ENCODE measurements at regions not wholly inside any gene's neighbourhood (a gene's known extent, or its start where the extent isn't known, plus 50 kb on each side); places are given as distances from the start of the nearest gene placed in this dataset.

DNA sequence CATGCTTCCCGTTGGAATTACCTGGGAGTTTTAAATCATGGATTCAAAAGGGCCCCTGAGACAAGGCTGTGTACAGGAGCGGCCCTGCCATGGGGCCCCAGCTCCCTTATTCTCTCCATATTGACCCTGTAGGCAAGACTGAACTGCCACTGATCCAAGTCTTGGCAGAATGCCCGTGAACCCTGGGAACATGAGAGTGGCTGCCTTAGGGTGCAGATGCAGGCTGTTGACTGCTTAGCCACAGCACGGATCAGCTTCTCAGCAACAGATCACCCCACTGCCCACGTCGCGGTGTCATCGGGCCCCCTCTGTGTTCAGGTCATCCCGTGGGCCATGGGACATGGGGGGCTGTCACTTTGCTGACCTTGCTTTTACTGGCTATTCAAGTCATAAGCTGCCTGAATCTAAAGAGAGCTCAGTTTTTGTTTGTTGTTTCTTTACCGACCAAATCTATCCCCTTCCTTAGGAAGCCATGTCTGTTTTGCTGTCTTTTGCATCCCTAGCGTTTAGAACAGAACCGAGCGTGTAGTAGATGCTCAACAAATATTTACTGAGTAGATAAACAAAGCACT, 83.4 kb downstream of the MATN1 start:
- no peaks in the 10 kb centered on the region for H4K20me1 ChIP-seq (ENCODE audit: insufficient read depth, low read length)
- H3K79me2 ChIP-seq (ENCODE audit: insufficient read depth, low read length), result no peaks in the 10 kb centered on the region
- H3K4me3 ChIP-seq (replicated peaks in 1 of 3; ENCODE audit: insufficient read depth in 1 of 3, low read depth in 2 of 3, low read length in 3 of 3), result no peak overlapping the region
- no peaks in the 10 kb centered on the region for H3K36me3 ChIP-seq (replicated peaks in 1 of 2; ENCODE audit: control insufficient read depth in 1 of 2, insufficient read depth in 2 of 2, low read length in 2 of 2)
- FAIRE-seq, result no peak
- TF ChIP-seq MAFF (IDR thresholded peaks at IDR 0.05; ENCODE audit: low read depth, low read length) (peak; percentile 38; the same call in 1 of the 2 replicates), XBP1 (CRISPR knock-in tag; IDR thresholded peaks at IDR 0.05) (no peak), MAFK (conservative IDR thresholded peaks at IDR 0.05 in 1 of 2, IDR thresholded peaks at IDR 0.05 in 1 of 2; ENCODE audit: low read length in 2 of 2) (peak in 1 of 2 experiments; percentile 63; a peak in 3 of 4 replicates)
- WGBS (ENCODE audit: low lambda C conversion rate), result 4% methylated on average over 6 of the region's 13 CpGs
- POLR2A ChIA-PET, result no interaction called here
- no peak overlapping the region for H2AFZ ChIP-seq (ENCODE audit: low read length)
- intact Hi-C loops (cut with micrococcal nuclease; ENCODE audit: unreplicated experiment) (no loop called here), in situ Hi-C loops (cut with HindIII; ENCODE audit: extremely low pct_ligation_motif_present, low pct_unique_long_range_greater_than_20kb) (no loop called here)
- H3K9ac ChIP-seq (ENCODE audit: insufficient read depth, low read depth, low read length), result no peak overlapping the region
- ATAC-seq, result no peak
- CTCF ChIA-PET (ENCODE audit: low intra/inter-chr PET ratio, low total read pairs), result no interaction called here
- no peak overlapping the region for H3K27ac ChIP-seq (ENCODE audit: extremely low read length, insufficient read depth, low read length)
- no peak for DNase-seq (ENCODE audit: low spot score)
- H3K4me1 ChIP-seq (ENCODE audit: insufficient read depth, low read length), result no peaks in the 10 kb centered on the region
- no TSS peak for BruUV-seq (replicated peaks)
- no peaks in the 10 kb centered on the region for H3K9me3 ChIP-seq (ENCODE audit: low read length)
- peaks cover 0 to 23% of the 10 kb centered on the region in 2 experiments; a peak in 2 of 5 replicates for H3K27me3 ChIP-seq (ENCODE audit: control insufficient read depth in 1 of 2, insufficient read depth in 2 of 2, low read length in 2 of 2)
- no peak overlapping the region for H3K4me2 ChIP-seq (ENCODE audit: low read depth, low read length)

DNA sequence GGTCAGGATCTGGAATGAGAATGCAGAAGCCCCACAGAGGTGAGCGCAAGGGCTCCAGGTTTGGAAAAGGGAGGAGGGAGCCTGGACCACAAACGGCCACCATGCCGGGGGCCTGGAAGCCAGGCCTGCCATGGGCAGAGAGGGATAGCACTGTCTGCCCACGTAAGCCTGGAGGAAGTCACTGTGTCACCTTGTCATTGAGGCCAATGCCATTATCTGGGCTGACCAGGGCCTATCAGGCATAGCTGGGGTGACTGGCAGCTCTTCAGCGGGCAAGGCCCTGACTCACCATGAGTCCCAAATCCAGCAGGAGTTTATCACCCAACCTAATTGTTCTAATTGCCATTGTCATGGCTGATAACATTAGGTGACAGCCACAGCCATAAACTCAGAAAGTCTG, 84.6 kb downstream of the MATN1 start:
- 24% methylated on average over 4 of the region's 5 CpGs for WGBS (ENCODE audit: low lambda C conversion rate)
- ChIA-PET CTCF (ENCODE audit: low intra/inter-chr PET ratio, low total read pairs) (no interaction called here), POLR2A (no interaction called here)
- in situ Hi-C loops (cut with HindIII; ENCODE audit: extremely low pct_ligation_motif_present, low pct_unique_long_range_greater_than_20kb) (no loop called here), intact Hi-C loops (cut with micrococcal nuclease; ENCODE audit: unreplicated experiment) (no loop called here)
- H3K27ac ChIP-seq (ENCODE audit: extremely low read length, insufficient read depth, low read length), result no peak overlapping the region
- DNase-seq (ENCODE audit: low spot score), result no peak
- no peaks in the 10 kb centered on the region for H3K4me1 ChIP-seq (ENCODE audit: insufficient read depth, low read length)
- H3K27me3 ChIP-seq (ENCODE audit: control insufficient read depth in 1 of 2, insufficient read depth in 2 of 2, low read length in 2 of 2), result peaks cover 0 to 23% of the 10 kb centered on the region in 2 experiments; a peak in 2 of 5 replicates
- no peak overlapping the region for H3K9ac ChIP-seq (ENCODE audit: insufficient read depth, low read depth, low read length)
- H3K4me2 ChIP-seq (ENCODE audit: low read depth, low read length), result no peak overlapping the region
- H3K79me2 ChIP-seq (ENCODE audit: insufficient read depth, low read length), result no peaks in the 10 kb centered on the region
- no TSS peak for BruUV-seq (replicated peaks)
- no peaks in the 10 kb centered on the region for H3K36me3 ChIP-seq (replicated peaks in 1 of 2; ENCODE audit: control insufficient read depth in 1 of 2, insufficient read depth in 2 of 2, low read length in 2 of 2)
- no peak for FAIRE-seq
- no peak overlapping the region for H3K4me3 ChIP-seq (replicated peaks in 1 of 3; ENCODE audit: insufficient read depth in 1 of 3, low read depth in 2 of 3, low read length in 3 of 3)
- H2AFZ ChIP-seq (ENCODE audit: low read length), result no peak overlapping the region
- no peaks in the 10 kb centered on the region for H3K9me3 ChIP-seq (ENCODE audit: low read length)
- ATAC-seq, result no peak
- no peaks in the 10 kb centered on the region for H4K20me1 ChIP-seq (ENCODE audit: insufficient read depth, low read length)
- TF ChIP-seq HES4 (CRISPR knock-in tag; IDR thresholded peaks at IDR 0.05; ENCODE audit: borderline replicate concordance), result no peak
- TF ChIP-seq POLR2AphosphoS2 (IDR thresholded peaks at IDR 0.05; ENCODE audit: low read depth, low read length), result no peak
- no peak for TF ChIP-seq HMG20A (CRISPR knock-in tag; IDR thresholded peaks at IDR 0.05; ENCODE audit: borderline replicate concordance)
- TF ChIP-seq ZBTB38 (CRISPR knock-in tag; IDR thresholded peaks at IDR 0.05), result no peak
- TF ChIP-seq, protein P1, sequence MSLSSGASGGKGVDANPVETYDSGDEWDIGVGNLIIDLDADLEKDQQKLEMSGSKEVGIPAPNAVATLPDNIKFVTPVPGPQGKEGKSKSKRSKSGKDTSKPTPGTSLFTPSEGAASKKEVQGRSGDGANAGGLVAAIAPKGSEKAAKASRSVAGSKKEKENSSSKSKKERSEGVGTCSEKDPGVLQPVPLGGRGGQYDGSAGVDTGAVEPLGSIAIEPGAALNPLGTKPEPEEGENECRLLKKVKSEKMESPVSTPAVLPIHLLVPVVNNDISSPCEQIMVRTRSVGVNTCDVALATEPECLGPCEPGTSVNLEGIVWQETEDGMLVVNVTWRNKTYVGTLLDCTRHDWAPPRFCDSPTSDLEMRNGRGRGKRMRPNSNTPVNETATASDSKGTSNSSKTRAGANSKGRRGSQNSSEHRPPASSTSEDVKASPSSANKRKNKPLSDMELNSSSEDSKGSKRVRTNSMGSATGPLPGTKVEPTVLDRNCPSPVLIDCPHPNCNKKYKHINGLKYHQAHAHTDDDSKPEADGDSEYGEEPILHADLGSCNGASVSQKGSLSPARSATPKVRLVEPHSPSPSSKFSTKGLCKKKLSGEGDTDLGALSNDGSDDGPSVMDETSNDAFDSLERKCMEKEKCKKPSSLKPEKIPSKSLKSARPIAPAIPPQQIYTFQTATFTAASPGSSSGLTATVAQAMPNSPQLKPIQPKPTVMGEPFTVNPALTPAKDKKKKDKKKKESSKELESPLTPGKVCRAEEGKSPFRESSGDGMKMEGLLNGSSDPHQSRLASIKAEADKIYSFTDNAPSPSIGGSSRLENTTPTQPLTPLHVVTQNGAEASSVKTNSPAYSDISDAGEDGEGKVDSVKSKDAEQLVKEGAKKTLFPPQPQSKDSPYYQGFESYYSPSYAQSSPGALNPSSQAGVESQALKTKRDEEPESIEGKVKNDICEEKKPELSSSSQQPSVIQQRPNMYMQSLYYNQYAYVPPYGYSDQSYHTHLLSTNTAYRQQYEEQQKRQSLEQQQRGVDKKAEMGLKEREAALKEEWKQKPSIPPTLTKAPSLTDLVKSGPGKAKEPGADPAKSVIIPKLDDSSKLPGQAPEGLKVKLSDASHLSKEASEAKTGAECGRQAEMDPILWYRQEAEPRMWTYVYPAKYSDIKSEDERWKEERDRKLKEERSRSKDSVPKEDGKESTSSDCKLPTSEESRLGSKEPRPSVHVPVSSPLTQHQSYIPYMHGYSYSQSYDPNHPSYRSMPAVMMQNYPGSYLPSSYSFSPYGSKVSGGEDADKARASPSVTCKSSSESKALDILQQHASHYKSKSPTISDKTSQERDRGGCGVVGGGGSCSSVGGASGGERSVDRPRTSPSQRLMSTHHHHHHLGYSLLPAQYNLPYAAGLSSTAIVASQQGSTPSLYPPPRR (CRISPR knock-in tag; IDR thresholded peaks at IDR 0.05; ENCODE audit: borderline replicate concordance), result no peak
- TF ChIP-seq ZNF124 (CRISPR knock-in tag; IDR thresholded peaks at IDR 0.05), result no peak
- TF ChIP-seq ZNF350 (CRISPR knock-in tag; IDR thresholded peaks at IDR 0.05; ENCODE audit: borderline replicate concordance, low read depth), result no peak
